ENCODE measurements at regions not wholly inside any gene's neighbourhood (a gene's known extent, or its start where the extent isn't known, plus 50 kb on each side); places are given as distances from the start of the nearest gene placed in this dataset.

GRCh38 chr5:17772232-17772631, 138.0 kb downstream of the TAF11L14 start:
- in situ Hi-C loops (cut with HindIII; ENCODE audit: low pct_unique_long_range_greater_than_20kb, low sequenced_read_pairs), result no loop called here
- TF ChIP-seq JUND (IDR thresholded peaks at IDR 0.05; ENCODE audit: low read depth), result no peak
- DNase-seq (ENCODE audit: low read depth in 1 of 2, low spot score in 1 of 2), result no peak

GRCh38 chr5:17785774-17786173, 151.5 kb downstream of the TAF11L14 start:
- in situ Hi-C loops (cut with HindIII; ENCODE audit: low pct_unique_long_range_greater_than_20kb, low sequenced_read_pairs), result no loop called here
- no peak for TF ChIP-seq JUND (IDR thresholded peaks at IDR 0.05; ENCODE audit: low read depth)
- no peak for DNase-seq (ENCODE audit: low read depth in 1 of 2, low spot score in 1 of 2)

GRCh38 chr5:17788351-17788750, 154.1 kb downstream of the TAF11L14 start:
- in situ Hi-C loops (cut with HindIII; ENCODE audit: low pct_unique_long_range_greater_than_20kb, low sequenced_read_pairs), result no loop called here
- no peak for TF ChIP-seq JUND (IDR thresholded peaks at IDR 0.05; ENCODE audit: low read depth)
- no peak for DNase-seq (ENCODE audit: low read depth in 1 of 2, low spot score in 1 of 2)

GRCh38 chr5:17794201-17794600, 159.9 kb downstream of the TAF11L14 start:
- TF ChIP-seq JUND (IDR thresholded peaks at IDR 0.05; ENCODE audit: low read depth), result no peak
- in situ Hi-C loops (cut with HindIII; ENCODE audit: low pct_unique_long_range_greater_than_20kb, low sequenced_read_pairs), result no loop called here
- no peak for DNase-seq (ENCODE audit: low read depth in 1 of 2, low spot score in 1 of 2)

GRCh38 chr5:17794815-17795214, 160.6 kb downstream of the TAF11L14 start:
- no peak for TF ChIP-seq JUND (IDR thresholded peaks at IDR 0.05; ENCODE audit: low read depth)
- in situ Hi-C loops (cut with HindIII; ENCODE audit: low pct_unique_long_range_greater_than_20kb, low sequenced_read_pairs), result no loop called here
- no peak for DNase-seq (ENCODE audit: low read depth in 1 of 2, low spot score in 1 of 2)

- no peak for TF ChIP-seq JUND (IDR thresholded peaks at IDR 0.05; ENCODE audit: low read depth)
- in situ Hi-C loops (cut with HindIII; ENCODE audit: low pct_unique_long_range_greater_than_20kb, low sequenced_read_pairs), result no loop called here
- no peak for DNase-seq (ENCODE audit: low read depth in 1 of 2, low spot score in 1 of 2)
These were observed 161.9 kb downstream of the TAF11L14 start for GRCh38 chr5:17796142-17796541.

- in situ Hi-C loops (cut with HindIII; ENCODE audit: low pct_unique_long_range_greater_than_20kb, low sequenced_read_pairs), result no loop called here
- TF ChIP-seq JUND (IDR thresholded peaks at IDR 0.05; ENCODE audit: low read depth), result no peak
These were observed 162.6 kb downstream of the TAF11L14 start for GRCh38 chr5:17796757-17797396.

GRCh38 chr5:17799521-17799920, 165.3 kb downstream of the TAF11L14 start:
- no peak for DNase-seq (ENCODE audit: low read depth in 1 of 2, low spot score in 1 of 2)
- no peak for TF ChIP-seq JUND (IDR thresholded peaks at IDR 0.05; ENCODE audit: low read depth)

More at GRCh38 chr5:17796757-17797396, 162.6 kb downstream of the TAF11L14 start:
- DNase-seq (ENCODE audit: low read depth in 1 of 2, low spot score in 1 of 2), result no peak

GRCh38 chr5:17801595-17801994, 167.3 kb downstream of the TAF11L14 start:
- no peak for TF ChIP-seq JUND (IDR thresholded peaks at IDR 0.05; ENCODE audit: low read depth)
- in situ Hi-C loops (cut with HindIII; ENCODE audit: low pct_unique_long_range_greater_than_20kb, low sequenced_read_pairs), result no loop called here
- DNase-seq (ENCODE audit: low read depth in 1 of 2, low spot score in 1 of 2), result no peak

More at GRCh38 chr5:17799521-17799920, 165.3 kb downstream of the TAF11L14 start:
- in situ Hi-C loops (cut with HindIII; ENCODE audit: low pct_unique_long_range_greater_than_20kb, low sequenced_read_pairs), result no loop called here

- no peak for DNase-seq (ENCODE audit: low read depth in 1 of 2, low spot score in 1 of 2)
- TF ChIP-seq JUND (IDR thresholded peaks at IDR 0.05; ENCODE audit: low read depth), result no peak
- in situ Hi-C loops (cut with HindIII; ENCODE audit: low pct_unique_long_range_greater_than_20kb, low sequenced_read_pairs), result no loop called here
These were observed 168.0 kb downstream of the TAF11L14 start for GRCh38 chr5:17802256-17802655.

- DNase-seq (ENCODE audit: low read depth in 1 of 2, low spot score in 1 of 2), result no peak
- in situ Hi-C loops (cut with HindIII; ENCODE audit: low pct_unique_long_range_greater_than_20kb, low sequenced_read_pairs), result no loop called here
These were observed 169.7 kb downstream of the TAF11L14 start for GRCh38 chr5:17803971-17804370.

GRCh38 chr5:17805227-17805825, 171.1 kb downstream of the TAF11L14 start:
- DNase-seq (ENCODE audit: low read depth in 1 of 2, low spot score in 1 of 2), result no peak
- in situ Hi-C loops (cut with HindIII; ENCODE audit: low pct_unique_long_range_greater_than_20kb, low sequenced_read_pairs), result no loop called here
- TF ChIP-seq JUND (IDR thresholded peaks at IDR 0.05; ENCODE audit: low read depth), result no peak

More at GRCh38 chr5:17803971-17804370, 169.7 kb downstream of the TAF11L14 start:
- no peak for TF ChIP-seq JUND (IDR thresholded peaks at IDR 0.05; ENCODE audit: low read depth)

GRCh38 chr5:17806818-17807468, 172.7 kb downstream of the TAF11L14 start:
- in situ Hi-C loops (cut with HindIII; ENCODE audit: low pct_unique_long_range_greater_than_20kb, low sequenced_read_pairs), result no loop called here
- no peak for DNase-seq (ENCODE audit: low read depth in 1 of 2, low spot score in 1 of 2)
- TF ChIP-seq JUND (IDR thresholded peaks at IDR 0.05; ENCODE audit: low read depth), result no peak

Measured in T47D (cell line).